ENCODE measurements at regions not wholly inside any gene's neighbourhood (a gene's known extent, or its start where the extent isn't known, plus 50 kb on each side); places are given as distances from the start of the nearest gene placed in this dataset.
"Not testable (repeated sequence)": the region's sequence is repeated elsewhere in the genome, so short reads cannot be mapped to it uniquely, and the experiment has no call there.

- no peak overlapping the region for H3K27ac ChIP-seq
- intact Hi-C loops (cut with DNase I; ENCODE audit: low total_unique reads) = no loop called here
- no peaks in the 10 kb centered on the region for H3K36me3 ChIP-seq
- no peaks in the 10 kb centered on the region for H3K9me3 ChIP-seq
- no peak overlapping the region for H3K4me3 ChIP-seq
- H3K4me1 ChIP-seq = no peaks in the 10 kb centered on the region
- DNase-seq = no peak
- TF ChIP-seq, protein P1, sequence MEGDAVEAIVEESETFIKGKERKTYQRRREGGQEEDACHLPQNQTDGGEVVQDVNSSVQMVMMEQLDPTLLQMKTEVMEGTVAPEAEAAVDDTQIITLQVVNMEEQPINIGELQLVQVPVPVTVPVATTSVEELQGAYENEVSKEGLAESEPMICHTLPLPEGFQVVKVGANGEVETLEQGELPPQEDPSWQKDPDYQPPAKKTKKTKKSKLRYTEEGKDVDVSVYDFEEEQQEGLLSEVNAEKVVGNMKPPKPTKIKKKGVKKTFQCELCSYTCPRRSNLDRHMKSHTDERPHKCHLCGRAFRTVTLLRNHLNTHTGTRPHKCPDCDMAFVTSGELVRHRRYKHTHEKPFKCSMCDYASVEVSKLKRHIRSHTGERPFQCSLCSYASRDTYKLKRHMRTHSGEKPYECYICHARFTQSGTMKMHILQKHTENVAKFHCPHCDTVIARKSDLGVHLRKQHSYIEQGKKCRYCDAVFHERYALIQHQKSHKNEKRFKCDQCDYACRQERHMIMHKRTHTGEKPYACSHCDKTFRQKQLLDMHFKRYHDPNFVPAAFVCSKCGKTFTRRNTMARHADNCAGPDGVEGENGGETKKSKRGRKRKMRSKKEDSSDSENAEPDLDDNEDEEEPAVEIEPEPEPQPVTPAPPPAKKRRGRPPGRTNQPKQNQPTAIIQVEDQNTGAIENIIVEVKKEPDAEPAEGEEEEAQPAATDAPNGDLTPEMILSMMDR (IDR thresholded peaks at IDR 0.05) = no peak
- peaks cover 0 to 65% of the 10 kb centered on the region in 2 donors for H3K27me3 ChIP-seq
These were observed 61.3 kb upstream of the EN2 start for GRCh38 chr7:155396661-155397060.

- H3K9me3 ChIP-seq; H3K4me1 ChIP-seq; H3K27ac ChIP-seq; intact Hi-C loops (cut with DNase I; ENCODE audit: low total_unique reads); H3K4me3 ChIP-seq; DNase-seq; H3K36me3 ChIP-seq: not testable (repeated sequence)
- peaks cover 0 to 68% of the 10 kb centered on the region in 2 donors for H3K27me3 ChIP-seq
These were observed 59.9 kb upstream of the EN2 start for GRCh38 chr7:155397758-155398714.

- no peak overlapping the region for H3K4me3 ChIP-seq
- H3K27me3 ChIP-seq = peaks cover 0 to 77% of the 10 kb centered on the region in 2 donors
- TF ChIP-seq, protein P1 (IDR thresholded peaks at IDR 0.05) = no peak
- no peak overlapping the region for H3K27ac ChIP-seq
- intact Hi-C loops (cut with DNase I; ENCODE audit: low total_unique reads) = no loop called here
- DNase-seq = no peak
- no peaks in the 10 kb centered on the region for H3K9me3 ChIP-seq
- H3K36me3 ChIP-seq = no peaks in the 10 kb centered on the region
- H3K4me1 ChIP-seq = no peaks in the 10 kb centered on the region
These were observed 59.0 kb upstream of the EN2 start for GRCh38 chr7:155398944-155399343.

- TF ChIP-seq, protein P1 (IDR thresholded peaks at IDR 0.05) = no peak
- intact Hi-C loops (cut with DNase I; ENCODE audit: low total_unique reads) = no loop called here
- peaks cover 0 to 78% of the 10 kb centered on the region in 2 donors for H3K27me3 ChIP-seq
- no peaks in the 10 kb centered on the region for H3K9me3 ChIP-seq
- no peak overlapping the region for H3K4me3 ChIP-seq
- H3K4me1 ChIP-seq = no peaks in the 10 kb centered on the region
- H3K27ac ChIP-seq = no peak overlapping the region
- DNase-seq = no peak
- H3K36me3 ChIP-seq = no peaks in the 10 kb centered on the region
These were observed 58.4 kb upstream of the EN2 start for GRCh38 chr7:155399577-155399976.

DNA sequence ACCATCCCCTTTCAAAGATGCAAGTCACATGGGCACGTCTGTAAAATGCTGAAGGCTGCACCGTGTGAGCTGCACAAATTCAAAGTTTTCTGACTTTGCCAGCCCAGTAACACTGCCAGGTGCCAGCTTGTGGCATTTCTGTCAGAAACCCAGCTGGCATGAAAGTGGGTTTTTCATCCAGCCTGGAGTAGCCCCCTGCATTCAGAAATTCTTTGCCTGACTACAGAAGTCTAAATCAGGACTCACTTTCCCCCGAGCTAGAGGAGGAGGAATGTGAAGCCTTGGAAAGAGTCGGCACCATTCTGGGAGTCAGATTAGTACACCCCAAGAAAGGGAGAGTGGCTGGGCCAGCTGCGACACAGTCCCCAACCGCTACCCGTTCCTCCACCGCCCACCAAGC is 56.7 kb upstream of the EN2 start:
- Histone ChIP-seq H3K4me1 (no peaks in the 10 kb centered on the region), H3K27ac (no peak overlapping the region), H3K4me3 (no peak overlapping the region), H3K27me3 (peaks cover 0 to 80% of the 10 kb centered on the region in 2 donors), H3K9me3 (no peaks in the 10 kb centered on the region), H3K36me3 (no peaks in the 10 kb centered on the region)
- intact Hi-C loops (cut with DNase I; ENCODE audit: low total_unique reads) = no loop called here
- no peak for DNase-seq
- TF ChIP-seq, protein P1 (IDR thresholded peaks at IDR 0.05) = no peak

GRCh38 chr7:155401884-155402283 is 56.0 kb upstream of the EN2 start:
- no peaks in the 10 kb centered on the region for H3K9me3 ChIP-seq
- no peak for DNase-seq
- no peak overlapping the region for H3K4me3 ChIP-seq
- no peak overlapping the region for H3K27ac ChIP-seq
- TF ChIP-seq, protein P1 (IDR thresholded peaks at IDR 0.05) = no peak
- H3K27me3 ChIP-seq = peaks cover 0 to 80% of the 10 kb centered on the region in 2 donors
- no peaks in the 10 kb centered on the region for H3K36me3 ChIP-seq
- H3K4me1 ChIP-seq = no peaks in the 10 kb centered on the region
- intact Hi-C loops (cut with DNase I; ENCODE audit: low total_unique reads) = no loop called here

Measured in tibial artery (tissue), 4 donors.